ENCODE measurements at regions not wholly inside any gene's neighbourhood (a gene's known extent, or its start where the extent isn't known, plus 50 kb on each side); places are given as distances from the start of the nearest gene placed in this dataset.

DNA sequence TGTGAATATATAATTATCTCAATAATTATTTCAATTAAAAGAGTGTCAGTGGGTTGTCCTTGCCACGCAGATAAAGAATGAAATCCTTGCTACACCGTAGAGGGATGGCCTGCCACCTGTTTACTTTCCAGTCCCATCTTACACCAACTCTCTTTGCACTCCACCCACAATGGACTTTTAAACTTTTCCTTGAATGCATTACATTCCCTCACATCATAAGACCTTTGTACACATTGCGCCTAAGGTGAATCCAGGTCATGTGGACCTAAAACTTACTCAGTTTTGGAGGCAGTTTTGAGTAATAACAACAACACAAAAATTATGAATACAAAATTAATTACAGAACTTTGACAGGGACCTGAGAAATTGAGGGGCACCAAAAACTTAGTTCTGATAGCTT is 78.7 kb upstream of the PDE5A start:
- DNase-seq: no peak

DNA sequence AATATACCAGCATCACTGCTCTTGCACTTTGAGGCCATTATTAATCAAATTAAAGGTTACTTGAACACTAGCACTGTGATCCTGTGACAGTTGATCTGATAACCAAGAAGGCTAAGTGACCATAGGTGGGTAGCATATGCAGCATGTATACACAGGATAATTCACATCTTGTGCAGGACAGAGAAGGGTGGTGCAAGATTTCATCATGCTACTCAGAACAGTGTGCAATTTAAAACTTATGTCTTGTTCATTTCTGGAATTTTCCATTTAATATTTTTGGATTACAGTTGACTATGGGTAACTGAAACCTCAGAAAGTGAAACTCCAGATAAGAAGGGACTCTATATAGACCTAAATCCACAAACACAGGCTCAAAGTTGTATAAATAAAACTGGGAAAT is 78.2 kb upstream of the PDE5A start:
- DNase-seq: no peak

DNA sequence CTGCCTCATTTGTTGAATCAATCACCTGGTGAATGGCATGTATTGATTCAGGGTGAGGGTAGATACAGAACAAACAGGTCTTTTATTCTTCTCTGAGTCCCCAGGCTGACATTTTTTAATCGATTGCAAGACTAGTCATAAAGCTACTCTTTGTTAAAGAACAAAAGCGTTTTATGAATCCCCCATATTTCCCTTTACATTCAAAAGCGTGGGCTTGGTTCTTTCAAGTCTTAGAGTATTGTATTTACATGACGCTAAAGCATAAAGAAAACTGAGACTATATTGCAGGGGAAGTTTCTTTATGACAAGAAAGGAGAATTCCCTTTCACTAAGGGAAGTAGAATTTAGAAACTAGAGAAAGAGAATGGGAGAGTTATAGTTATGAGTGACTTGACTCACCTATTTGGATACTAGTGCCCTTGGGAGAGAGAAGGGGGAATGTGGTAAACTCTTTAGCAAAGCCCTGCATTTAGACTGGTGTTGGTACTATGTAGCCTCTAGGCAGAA is 69.3 kb upstream of the PDE5A start:
- DNase-seq: no peak

DNA sequence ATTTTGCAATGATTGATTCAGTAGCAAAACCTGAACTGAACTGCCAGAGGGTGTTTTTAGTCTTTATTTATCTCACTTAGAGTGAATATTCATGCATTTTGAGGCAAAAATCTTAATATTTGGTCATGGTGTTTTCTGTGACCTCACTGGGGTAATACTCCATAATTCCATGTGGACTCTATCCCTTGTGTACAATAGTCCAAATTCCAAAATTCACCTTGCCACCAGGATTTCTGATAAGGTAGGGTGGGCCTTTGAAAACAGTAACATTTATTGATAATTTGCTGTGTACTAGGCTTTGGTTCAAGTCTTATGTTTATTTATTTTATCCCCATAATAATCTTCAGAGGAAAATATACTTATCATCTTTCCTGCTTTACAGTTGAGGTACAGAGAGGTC is 68.4 kb upstream of the PDE5A start:
- no peak for DNase-seq

DNA sequence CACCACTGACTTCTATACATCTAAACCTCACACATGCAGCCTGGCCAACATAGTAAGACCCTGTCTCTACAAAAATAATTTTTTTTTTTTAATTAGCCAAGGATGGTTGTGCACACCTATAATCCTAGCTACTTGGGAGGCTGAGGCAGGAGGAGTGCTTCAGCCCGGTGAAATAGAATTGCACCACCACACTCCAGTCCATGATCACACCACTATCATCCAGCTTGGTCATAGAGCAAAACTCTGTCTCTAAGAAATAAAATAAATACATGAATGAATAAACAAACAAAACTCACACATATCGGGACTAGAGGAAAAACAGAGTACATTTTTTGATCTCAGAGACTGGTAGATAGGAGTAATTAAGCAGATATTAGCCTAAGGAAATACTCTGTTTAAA is 66.6 kb upstream of the PDE5A start:
- no peak for DNase-seq

DNA sequence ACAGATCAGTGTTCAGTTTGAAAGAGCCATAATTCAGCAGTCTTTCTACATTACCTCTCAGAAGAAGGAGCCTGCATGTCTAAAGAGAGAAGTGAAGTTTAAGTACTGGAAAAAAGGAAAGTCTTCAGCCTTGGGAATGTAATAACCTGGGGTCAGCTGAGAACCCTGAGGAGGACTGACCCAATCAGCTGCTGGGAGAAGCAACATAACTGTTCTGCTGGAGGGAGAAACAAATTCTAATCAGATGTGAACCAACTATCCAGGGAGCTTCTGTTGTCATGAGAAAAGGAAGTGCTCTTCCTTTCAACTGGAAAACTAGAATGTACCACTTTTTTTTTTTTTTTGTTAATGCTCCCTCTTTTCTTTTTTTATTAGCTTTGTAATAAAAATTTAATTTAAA is 64.5 kb upstream of the PDE5A start:
- no peak for DNase-seq

DNA sequence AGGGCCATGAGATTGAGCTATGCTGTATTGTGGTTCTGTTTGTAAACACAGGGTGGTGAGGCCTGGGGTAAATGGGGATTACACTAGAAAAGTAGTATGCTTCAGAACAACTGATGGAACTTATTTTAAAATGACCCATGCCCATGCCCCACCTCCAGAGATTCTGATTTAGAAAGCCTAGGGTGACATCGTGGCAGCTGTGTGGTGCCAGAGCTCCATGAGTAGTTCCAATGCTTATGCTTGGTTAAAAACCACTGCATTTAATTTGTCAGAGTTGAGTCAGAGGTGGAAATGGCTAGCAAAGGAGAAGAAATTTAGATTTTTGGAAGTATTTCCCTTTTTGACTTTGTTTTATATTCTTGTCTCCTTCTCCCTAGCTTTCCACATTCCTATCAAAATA is 63.4 kb upstream of the PDE5A start:
- no peak for DNase-seq

DNA sequence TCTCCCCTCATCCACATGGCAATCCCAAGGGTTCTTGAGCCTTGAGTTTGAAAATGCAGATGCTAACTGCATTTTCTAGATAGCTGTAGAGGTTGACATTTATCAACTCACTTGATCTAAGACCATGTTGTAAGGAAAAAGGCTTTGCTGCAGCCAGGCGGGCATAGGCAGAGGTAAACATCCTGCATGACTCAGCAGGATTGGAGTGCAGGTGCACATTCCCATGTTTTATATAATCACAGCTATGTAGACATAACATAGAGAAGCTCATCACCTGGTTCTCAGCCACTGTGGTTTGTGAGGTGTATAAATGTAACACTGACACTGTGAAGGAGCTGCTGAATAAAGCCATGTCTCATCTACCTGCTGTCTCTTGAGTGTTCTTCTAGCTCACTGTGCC is 62.3 kb upstream of the PDE5A start:
- no peak for DNase-seq

DNA sequence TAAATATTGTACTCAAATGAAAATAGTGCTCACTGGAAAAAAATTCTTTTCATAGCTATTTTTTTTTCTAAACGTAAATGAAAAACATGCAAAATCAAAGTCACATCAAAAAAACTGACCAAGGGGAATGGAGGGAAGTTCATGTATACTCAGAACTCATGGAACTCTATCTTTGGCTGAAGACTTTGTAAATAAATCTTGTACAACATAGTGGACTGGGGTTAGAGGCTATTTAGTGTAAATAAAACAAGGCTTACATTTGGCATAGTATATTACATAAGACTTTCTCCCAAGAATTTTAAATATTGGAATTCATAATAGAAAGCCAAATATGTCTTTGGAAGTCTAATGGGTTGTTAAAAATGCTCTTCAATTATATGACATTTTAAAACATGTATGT is 59.8 kb upstream of the PDE5A start:
- DNase-seq: no peak

DNA sequence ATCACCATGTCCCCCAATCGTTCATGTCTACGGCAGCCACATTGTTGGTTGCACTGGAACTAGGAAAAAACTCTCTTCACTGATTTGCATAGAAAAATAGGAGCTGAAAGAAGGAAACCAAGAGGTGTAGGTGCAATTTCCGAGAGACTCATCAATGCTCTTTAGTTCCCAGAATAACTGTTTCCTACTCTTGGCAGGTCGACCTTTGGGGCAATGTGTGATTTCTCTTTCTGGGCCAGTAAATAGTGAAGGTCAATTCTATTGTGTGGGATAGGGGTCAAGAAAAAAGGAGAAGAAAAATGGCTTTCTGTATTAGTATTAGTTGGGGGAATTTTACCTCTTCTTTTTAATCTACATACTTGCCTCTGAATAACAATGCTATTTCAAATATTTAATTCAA is 55.9 kb upstream of the PDE5A start:
- no peak for DNase-seq

DNA sequence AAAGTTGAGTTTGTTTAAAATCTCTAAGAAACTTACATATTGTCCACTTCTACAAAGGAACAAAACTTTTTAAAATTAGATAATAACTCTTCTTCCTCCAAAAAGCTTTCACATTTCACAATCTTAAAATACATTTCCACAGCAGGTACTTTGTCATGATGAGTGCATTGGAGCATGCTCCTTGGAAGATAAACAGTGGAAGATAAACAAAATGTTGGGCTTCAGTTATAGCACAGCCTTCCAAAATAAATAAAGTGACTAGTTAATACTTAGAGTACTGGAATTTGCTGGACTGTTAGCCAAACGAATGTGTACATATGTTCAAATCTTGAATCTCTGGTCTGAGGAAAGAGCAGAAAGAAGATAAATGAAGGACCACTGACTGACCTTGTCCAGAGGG is 54.9 kb upstream of the PDE5A start:
- peak; percentile 31 for DNase-seq

DNA sequence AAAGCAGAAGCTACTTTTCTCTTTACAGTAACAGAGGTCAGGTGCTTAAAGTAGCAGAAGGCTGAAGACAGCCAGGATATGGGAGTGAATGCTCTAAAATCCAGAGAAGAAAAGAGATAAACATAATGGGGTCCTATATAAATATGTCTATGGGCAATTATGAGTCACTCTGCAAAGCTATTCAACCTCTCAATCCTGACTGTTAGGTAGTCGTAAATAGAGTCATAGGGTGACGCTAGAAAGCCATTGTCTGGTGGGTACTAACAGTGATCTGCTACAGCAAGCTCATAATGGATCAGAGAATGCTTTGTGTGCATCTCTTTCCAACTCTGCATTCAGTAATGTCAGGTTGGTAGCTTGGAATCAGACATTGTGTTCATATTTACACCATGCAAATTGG is 53.5 kb upstream of the PDE5A start:
- DNase-seq: no peak

DNA sequence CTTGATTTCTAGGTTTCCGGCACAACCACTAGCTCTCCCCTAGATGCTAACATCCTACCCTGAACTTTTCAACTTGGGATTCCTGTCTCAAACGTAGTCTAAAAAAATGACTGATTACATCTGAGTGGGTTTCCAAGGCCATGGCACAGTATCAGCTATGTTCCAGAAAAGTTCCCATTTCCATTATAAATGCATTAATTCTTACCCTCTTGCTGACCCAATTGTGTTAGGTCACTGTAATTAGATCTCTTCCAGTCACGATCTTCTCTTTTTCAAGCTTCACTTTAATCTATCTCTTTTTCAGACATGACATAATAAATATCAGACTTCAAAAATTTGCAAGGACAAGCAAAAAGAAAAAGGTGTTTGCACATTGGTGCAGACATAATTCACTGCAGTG is 50.6 kb upstream of the PDE5A start:
- no peak for DNase-seq

DNA sequence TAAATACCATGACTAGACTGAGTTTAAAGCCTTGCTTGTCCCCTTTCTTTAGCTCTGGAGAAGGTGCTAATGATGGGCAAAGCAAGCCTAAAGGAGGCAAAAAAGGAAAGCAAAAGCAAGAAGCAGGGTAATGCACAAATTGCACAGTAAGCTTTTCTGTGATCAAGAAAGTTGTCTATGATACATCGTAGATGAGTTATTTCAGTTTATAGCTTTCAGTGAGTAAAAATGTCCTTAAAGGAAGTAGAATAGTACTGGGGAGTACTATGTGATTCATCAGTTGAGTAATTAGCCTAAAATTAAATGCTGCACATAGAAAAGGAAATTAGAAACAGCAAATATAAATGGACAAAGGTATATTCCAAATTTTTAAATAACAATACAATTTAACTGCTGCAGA is 50.2 kb upstream of the PDE5A start:
- DNase-seq: no peak

All from renal pelvis (tissue), 1 donor.